Adrenal gland (tissue), 5 donors: ENCODE measurements at regions not wholly inside any gene's neighbourhood (a gene's known extent, or its start where the extent isn't known, plus 50 kb on each side); places are given as distances from the start of the nearest gene placed in this dataset.

Experiments
- CTCF ChIP-seq, 6 experiments: fragments of 450-650 bp in 4 of 6; fragments of 200-600 bp in 2 of 6; sonication (generic) in 1 of 6; IDR thresholded peaks; 1 replicate in 5 of 6; 2 replicates in 1 of 6; pipeline versions ENCODE4 v1.5.1 to v1.8.0; 2016 to 2021; ENCODE audit warnings: antibody characterized with exemption in 6 of 6, mild to moderate bottlenecking in 2 of 6, moderate library complexity in 1 of 6
- POLR2A ChIP-seq, 2 donors: fragments of 450-650 bp; IDR thresholded peaks; one replicate each; pipeline ENCODE4 v1.6.1; 2017; ENCODE audit warnings: antibody characterized with exemption in 2 of 2, mild to moderate bottlenecking in 2 of 2, moderate library complexity in 1 of 2
- donor health status: DM: no; HTN: no; CAD: no.

- no peak for TF ChIP-seq CTCF (IDR thresholded peaks at IDR 0.05)
- TF ChIP-seq POLR2A (IDR thresholded peaks at IDR 0.05): no peak
Measured at GRCh38 chr18:73714466-73714865, 433.2 kb downstream of the FBXO15 start.
